ENCODE measurements at regions not wholly inside any gene's neighbourhood (a gene's known extent, or its start where the extent isn't known, plus 50 kb on each side); places are given as distances from the start of the nearest gene placed in this dataset.

GRCh38 chr14:96624661-96625425 lies 122.7 kb downstream of the PAPOLA start:
- Mint-ChIP-seq H3K4me1 (peaks cover 2 to 16% of the 10 kb centered on the region in 2 experiments; a peak in 3 of 4 replicates), H3K36me3 (ENCODE audit: insufficient read depth in 1 of 3, low read depth in 3 of 3) (no peaks in the 10 kb centered on the region), H3K27ac (no peak overlapping the region; a peak in 1 of 7 replicates), H3K4me3 (no peak overlapping the region), H3K9me3 (no peaks in the 10 kb centered on the region), H3K27me3 (ENCODE audit: low read depth) (peaks cover 12% of the 10 kb centered on the region)
- H3K27ac ChIP-seq (ENCODE audit: insufficient read length, low read depth, low read length) = no peak overlapping the region
- no peak overlapping the region for H3K56ac ChIP-seq (ENCODE audit: insufficient read length, low read depth, low read length)
- no peaks in the 10 kb centered on the region for H4K20me1 ChIP-seq (ENCODE audit: control insufficient read depth, insufficient read depth, insufficient read length)
- H3K9ac ChIP-seq (ENCODE audit: extremely low read depth, insufficient read length, low read length) = no peak overlapping the region
- no peaks in the 10 kb centered on the region for H3K79me2 ChIP-seq (ENCODE audit: insufficient read depth, low read length)
- no peak overlapping the region for H2BK120ac ChIP-seq (ENCODE audit: low read depth, low read length, poor library complexity, severe bottlenecking)
- H2BK15ac ChIP-seq (ENCODE audit: low read depth, low read length) = no peak overlapping the region
- H4K5ac ChIP-seq (ENCODE audit: insufficient read length, low read depth, low read length) = no peak overlapping the region
- no peak overlapping the region for H3K18ac ChIP-seq (ENCODE audit: insufficient read length, low read depth, low read length)
- no peak overlapping the region for H2AK5ac ChIP-seq (ENCODE audit: insufficient read length, low read length)
- no peak overlapping the region for H3K4ac ChIP-seq (ENCODE audit: low read depth, low read length)
- no peak overlapping the region for H4K91ac ChIP-seq (ENCODE audit: insufficient read length, low read depth, low read length)
- no peak overlapping the region for H4K8ac ChIP-seq (replicated peaks; ENCODE audit: insufficient read length, low read depth, low read length)
- no peak overlapping the region for H2BK20ac ChIP-seq (ENCODE audit: low read depth, low read length, poor library complexity, severe bottlenecking)
- H3K79me1 ChIP-seq (ENCODE audit: insufficient read depth, low read depth, low read length, poor library complexity, severe bottlenecking) = no peaks in the 10 kb centered on the region
- DNase-seq = peak; percentile 37
- no peak overlapping the region for H2BK5ac ChIP-seq (ENCODE audit: insufficient read length, low read length)
- no peak overlapping the region for H2BK12ac ChIP-seq (ENCODE audit: insufficient read length, low read depth, low read length)
- H3K27me3 ChIP-seq (ENCODE audit: insufficient read depth, low read length) = no peaks in the 10 kb centered on the region
- no peak overlapping the region for H3K14ac ChIP-seq (ENCODE audit: insufficient read depth, low read length)
- no peak for TF ChIP-seq CTCF (conservative IDR thresholded peaks at IDR 0.05)
- no peaks in the 10 kb centered on the region for H3K23me2 ChIP-seq (ENCODE audit: insufficient read length, low read depth, low read length, poor library complexity, severe bottlenecking)
- no peak overlapping the region for H3T11ph ChIP-seq (ENCODE audit: low read length)
- H3K4me1 ChIP-seq (ENCODE audit: insufficient read depth, low read length) = no peaks in the 10 kb centered on the region
- no peak overlapping the region for H3K4me2 ChIP-seq (ENCODE audit: insufficient read depth, insufficient read length, low read length)
- no peak overlapping the region for H2AFZ ChIP-seq (ENCODE audit: low read length)
- no peaks in the 10 kb centered on the region for H3K9me3 ChIP-seq (ENCODE audit: control insufficient read depth, low read depth, low read length)
- no peak overlapping the region for H3K23ac ChIP-seq (ENCODE audit: insufficient read length, low read depth, low read length)
- WGBS (ENCODE audit: extremely low coverage, insufficient read length, low lambda C conversion rate) = no CpG with 5 or more reads among the region's 37 CpGs

Data from H9 (cell line).